Breast epithelium (tissue), 4 donors: ENCODE measurements at regions not wholly inside any gene's neighbourhood (a gene's known extent, or its start where the extent isn't known, plus 50 kb on each side); places are given as distances from the start of the nearest gene placed in this dataset.

Experiments used
- DNase-seq, 2 donors: peaks; one replicate each; pipeline ENCODE4 v3.0.0-alpha.2; 2019; ENCODE audit warnings: low spot score in 2 of 2
- H3K27ac ChIP-seq, 2 donors: fragments of 200-600 bp; sonication (generic) in 1 of 2; one replicate each; pipeline ENCODE4 v1.5.1; 2016 to 2019; ENCODE audit warnings: mild to moderate bottlenecking in 1 of 2
- H3K27me3 ChIP-seq, 2 donors: fragments of 200-600 bp; sonication (generic) in 1 of 2; one replicate each; pipeline versions ENCODE4 v1.5.1 to v1.6.0; 2017 to 2019; ENCODE audit warnings: control low read depth in 1 of 2, mild to moderate bottlenecking in 1 of 2
- H3K36me3 ChIP-seq: fragments of 200-600 bp; one replicate; pipeline ENCODE4 v1.5.1; 2019
- H3K4me1 ChIP-seq, 2 donors: fragments of 200-600 bp; sonication (generic); one replicate each; pipeline ENCODE4 v1.5.1; 2016 to 2019; ENCODE audit warnings: control low read depth in 1 of 2
- H3K4me3 ChIP-seq, 3 donors: fragments of 200-600 bp; sonication (generic); 1 replicate in 2 of 3; 2 replicates in 1 of 3; pipeline ENCODE4 v1.5.1; 2016 to 2019; ENCODE audit warnings: mild to moderate bottlenecking in 3 of 3, moderate library complexity in 2 of 3
- H3K9me3 ChIP-seq, 2 donors: fragments of 200-600 bp; sonication (generic) in 1 of 2; one replicate each; pipeline ENCODE4 v1.5.1; 2016 to 2019; ENCODE audit warnings: control low read depth in 1 of 2
- POLR2A ChIP-seq: fragments of 450-650 bp; IDR thresholded peaks from one replicate; pipeline ENCODE4 v1.6.1; 2016; ENCODE audit warnings: antibody characterized with exemption, mild to moderate bottlenecking, moderate library complexity
- POLR2AphosphoS5 ChIP-seq, 3 donors: sonication (generic); formaldehyde crosslinking; IDR thresholded peaks; one replicate each; pipeline ENCODE4 v1.6.1; 2017; ENCODE audit warnings: antibody characterized with exemption in 3 of 3
- intact Hi-C: fragments of 100-400 bp; cut with DNase I; formaldehyde crosslinking; loops from one replicate; pipeline ENCODE4 v1.15.1; 2023; ENCODE audit warnings: low total_unique reads
- TF ChIP-seq, protein P1 (sequence below), 3 donors: fragments of 450-650 bp; IDR thresholded peaks; one replicate each; pipeline ENCODE4 v1.5.1; 2016 to 2017; ENCODE audit warnings: antibody characterized with exemption in 3 of 3, mild to moderate bottlenecking in 3 of 3, moderate library complexity in 3 of 3

- no peak for TF ChIP-seq POLR2AphosphoS5 (IDR thresholded peaks at IDR 0.05)
- no peak for TF ChIP-seq POLR2A
- TF ChIP-seq, protein P1, sequence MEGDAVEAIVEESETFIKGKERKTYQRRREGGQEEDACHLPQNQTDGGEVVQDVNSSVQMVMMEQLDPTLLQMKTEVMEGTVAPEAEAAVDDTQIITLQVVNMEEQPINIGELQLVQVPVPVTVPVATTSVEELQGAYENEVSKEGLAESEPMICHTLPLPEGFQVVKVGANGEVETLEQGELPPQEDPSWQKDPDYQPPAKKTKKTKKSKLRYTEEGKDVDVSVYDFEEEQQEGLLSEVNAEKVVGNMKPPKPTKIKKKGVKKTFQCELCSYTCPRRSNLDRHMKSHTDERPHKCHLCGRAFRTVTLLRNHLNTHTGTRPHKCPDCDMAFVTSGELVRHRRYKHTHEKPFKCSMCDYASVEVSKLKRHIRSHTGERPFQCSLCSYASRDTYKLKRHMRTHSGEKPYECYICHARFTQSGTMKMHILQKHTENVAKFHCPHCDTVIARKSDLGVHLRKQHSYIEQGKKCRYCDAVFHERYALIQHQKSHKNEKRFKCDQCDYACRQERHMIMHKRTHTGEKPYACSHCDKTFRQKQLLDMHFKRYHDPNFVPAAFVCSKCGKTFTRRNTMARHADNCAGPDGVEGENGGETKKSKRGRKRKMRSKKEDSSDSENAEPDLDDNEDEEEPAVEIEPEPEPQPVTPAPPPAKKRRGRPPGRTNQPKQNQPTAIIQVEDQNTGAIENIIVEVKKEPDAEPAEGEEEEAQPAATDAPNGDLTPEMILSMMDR (IDR thresholded peaks at IDR 0.05), result no peak
- no peaks in the 10 kb centered on the region for H3K9me3 ChIP-seq
- H3K27ac ChIP-seq, result no peak overlapping the region
- H3K36me3 ChIP-seq, result no peaks in the 10 kb centered on the region
- H3K4me3 ChIP-seq, result no peak overlapping the region
- peaks cover 0 to 4% of the 10 kb centered on the region in 2 donors for H3K4me1 ChIP-seq
- H3K27me3 ChIP-seq, result no peaks in the 10 kb centered on the region
- intact Hi-C loops, result no loop called here
- DNase-seq, result no peak
These were observed 144.0 kb upstream of the ZNF462 start for GRCh38 chr9:106718936-106719335.

DNA sequence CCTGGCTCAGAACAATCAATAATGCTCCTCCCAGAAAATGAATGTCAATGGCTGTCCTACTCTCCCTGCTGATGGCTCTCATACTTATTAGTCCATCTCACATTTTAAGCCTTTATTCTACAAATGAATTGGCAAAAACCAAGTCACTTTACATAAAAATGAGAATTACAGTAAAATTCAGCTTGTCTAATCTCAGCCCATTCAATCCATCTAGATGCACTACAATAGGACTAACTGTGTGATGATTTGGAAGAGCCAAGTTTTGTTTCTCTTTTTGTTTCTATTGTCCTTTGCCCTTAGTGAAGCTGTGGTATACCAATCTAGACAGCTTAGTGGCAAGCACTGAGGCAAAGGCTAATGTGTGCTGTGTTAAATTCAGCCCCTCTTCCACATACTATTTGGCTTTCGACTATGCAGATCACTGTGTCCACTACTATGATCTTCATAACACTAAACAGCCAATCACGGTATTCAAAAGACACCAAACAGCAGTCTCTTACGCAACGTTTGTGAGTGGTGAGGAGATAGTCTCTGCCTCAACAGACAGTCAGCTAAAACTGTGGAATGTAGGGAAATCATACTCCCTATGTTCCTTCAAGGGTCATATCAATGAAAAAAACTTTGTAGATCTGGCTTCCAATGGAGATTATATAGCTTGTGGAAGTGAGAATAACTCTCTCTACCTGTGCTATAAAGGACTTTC is 140.8 kb upstream of the ZNF462 start:
- no peak for DNase-seq
- H3K9me3 ChIP-seq, result no peaks in the 10 kb centered on the region
- H3K36me3 ChIP-seq, result no peaks in the 10 kb centered on the region
- no peak overlapping the region for H3K27ac ChIP-seq
- intact Hi-C loops, result no loop called here
- H3K4me3 ChIP-seq, result no peak overlapping the region
- H3K27me3 ChIP-seq, result no peaks in the 10 kb centered on the region
- H3K4me1 ChIP-seq, result peaks cover 0 to 4% of the 10 kb centered on the region in 2 donors
- no peak for TF ChIP-seq POLR2AphosphoS5 (IDR thresholded peaks at IDR 0.05)
- TF ChIP-seq POLR2A, result no peak
- TF ChIP-seq, protein P1 (IDR thresholded peaks at IDR 0.05), result no peak

GRCh38 chr9:106723926-106724325 is 139.0 kb upstream of the ZNF462 start:
- no peaks in the 10 kb centered on the region for H3K27me3 ChIP-seq
- H3K36me3 ChIP-seq, result no peaks in the 10 kb centered on the region
- H3K9me3 ChIP-seq, result no peaks in the 10 kb centered on the region
- no peaks in the 10 kb centered on the region for H3K4me1 ChIP-seq
- no peak overlapping the region for H3K27ac ChIP-seq
- no peak overlapping the region for H3K4me3 ChIP-seq
- TF ChIP-seq POLR2A (no peak), POLR2AphosphoS5 (IDR thresholded peaks at IDR 0.05) (no peak)
- TF ChIP-seq, protein P1 (IDR thresholded peaks at IDR 0.05), result no peak
- DNase-seq, result no peak
- intact Hi-C loops, result no loop called here

GRCh38 chr9:106724566-106724965 is 138.4 kb upstream of the ZNF462 start:
- no peaks in the 10 kb centered on the region for H3K9me3 ChIP-seq
- DNase-seq, result no peak
- H3K4me3 ChIP-seq, result no peak overlapping the region
- intact Hi-C loops, result no loop called here
- no peaks in the 10 kb centered on the region for H3K27me3 ChIP-seq
- H3K27ac ChIP-seq, result no peak overlapping the region
- H3K4me1 ChIP-seq, result no peaks in the 10 kb centered on the region
- no peak for TF ChIP-seq POLR2A
- H3K36me3 ChIP-seq, result no peaks in the 10 kb centered on the region

- H3K9me3 ChIP-seq, result no peaks in the 10 kb centered on the region
- intact Hi-C loops, result no loop called here
These were observed 136.7 kb upstream of the ZNF462 start for GRCh38 chr9:106726070-106726815.

More at GRCh38 chr9:106726070-106726815, 136.7 kb upstream of the ZNF462 start:
- Histone ChIP-seq H3K36me3 (no peaks in the 10 kb centered on the region), H3K27ac (no peak overlapping the region), H3K4me3 (no peak overlapping the region), H3K4me1 (no peaks in the 10 kb centered on the region), H3K27me3 (no peaks in the 10 kb centered on the region)
- no peak for DNase-seq
- TF ChIP-seq, protein P1 (IDR thresholded peaks at IDR 0.05), result no peak
- TF ChIP-seq POLR2A, result no peak
- no peak for TF ChIP-seq POLR2AphosphoS5 (IDR thresholded peaks at IDR 0.05)
